HG02852 (cell line): ENCODE measurements at regions not wholly inside any gene's neighbourhood (a gene's known extent, or its start where the extent isn't known, plus 50 kb on each side); places are given as distances from the start of the nearest gene placed in this dataset.

Source experiments
- ATAC-seq: cut with Tn5 transposase; IDR thresholded peaks from one replicate; pipeline ENCODE4 v1.9.1; 2021; ENCODE audit warnings: mild to moderate bottlenecking, moderate library complexity; ENCODE audit not compliant: unreplicated experiment

GRCh38 chr22:49302530-49302929 lies 525.1 kb downstream of the BRD1 start:
- ATAC-seq, result no peak

- no peak for ATAC-seq
Measured at GRCh38 chr22:49302150-49302460, 525.6 kb downstream of the BRD1 start.

- ATAC-seq, result no peak
Measured at GRCh38 chr22:49301398-49302149, 526.1 kb downstream of the BRD1 start.

GRCh38 chr22:49300951-49301397 lies 526.7 kb downstream of the BRD1 start:
- no peak for ATAC-seq

DNA sequence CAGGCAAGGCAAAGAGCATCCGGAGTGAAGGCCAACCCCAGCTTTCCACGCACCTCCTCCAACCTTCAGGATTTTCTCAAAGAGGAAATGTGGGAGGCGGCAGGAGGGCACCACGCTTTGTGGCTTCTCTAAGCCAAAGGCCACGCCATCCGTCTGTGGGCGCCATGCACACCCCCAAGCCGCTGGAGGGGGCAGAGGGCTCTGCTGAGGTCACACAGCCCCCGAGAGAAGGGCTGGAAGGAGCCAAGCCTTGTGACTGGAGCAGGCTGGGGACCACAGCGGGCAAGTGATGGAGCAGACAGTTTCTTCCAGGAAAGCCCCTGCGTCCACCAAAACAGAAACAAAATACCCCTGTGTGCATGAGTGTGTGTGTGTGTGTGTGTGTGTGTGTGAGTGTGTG lies 527.4 kb downstream of the BRD1 start:
- ATAC-seq, result no peak

DNA sequence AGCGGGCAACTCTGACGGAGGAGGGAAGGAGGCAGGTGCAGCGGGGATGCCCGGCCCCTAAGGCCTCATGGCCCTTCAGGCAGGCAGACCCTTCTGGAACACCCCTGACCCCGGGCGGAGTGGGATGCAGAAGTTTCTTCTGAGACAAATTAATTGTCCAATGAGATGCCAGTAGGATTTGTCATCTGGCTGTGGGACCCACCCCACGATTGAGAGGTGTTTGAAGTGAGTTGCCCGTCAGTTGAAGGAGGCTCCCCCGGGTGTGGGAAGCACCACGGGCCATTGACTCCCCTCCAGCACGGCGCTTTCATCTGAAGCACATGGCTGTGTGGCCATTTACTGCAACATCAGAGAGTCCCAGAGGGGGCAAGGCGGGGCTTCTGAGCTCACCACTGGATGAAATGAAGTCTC lies 527.8 kb downstream of the BRD1 start:
- ATAC-seq, result no peak

DNA sequence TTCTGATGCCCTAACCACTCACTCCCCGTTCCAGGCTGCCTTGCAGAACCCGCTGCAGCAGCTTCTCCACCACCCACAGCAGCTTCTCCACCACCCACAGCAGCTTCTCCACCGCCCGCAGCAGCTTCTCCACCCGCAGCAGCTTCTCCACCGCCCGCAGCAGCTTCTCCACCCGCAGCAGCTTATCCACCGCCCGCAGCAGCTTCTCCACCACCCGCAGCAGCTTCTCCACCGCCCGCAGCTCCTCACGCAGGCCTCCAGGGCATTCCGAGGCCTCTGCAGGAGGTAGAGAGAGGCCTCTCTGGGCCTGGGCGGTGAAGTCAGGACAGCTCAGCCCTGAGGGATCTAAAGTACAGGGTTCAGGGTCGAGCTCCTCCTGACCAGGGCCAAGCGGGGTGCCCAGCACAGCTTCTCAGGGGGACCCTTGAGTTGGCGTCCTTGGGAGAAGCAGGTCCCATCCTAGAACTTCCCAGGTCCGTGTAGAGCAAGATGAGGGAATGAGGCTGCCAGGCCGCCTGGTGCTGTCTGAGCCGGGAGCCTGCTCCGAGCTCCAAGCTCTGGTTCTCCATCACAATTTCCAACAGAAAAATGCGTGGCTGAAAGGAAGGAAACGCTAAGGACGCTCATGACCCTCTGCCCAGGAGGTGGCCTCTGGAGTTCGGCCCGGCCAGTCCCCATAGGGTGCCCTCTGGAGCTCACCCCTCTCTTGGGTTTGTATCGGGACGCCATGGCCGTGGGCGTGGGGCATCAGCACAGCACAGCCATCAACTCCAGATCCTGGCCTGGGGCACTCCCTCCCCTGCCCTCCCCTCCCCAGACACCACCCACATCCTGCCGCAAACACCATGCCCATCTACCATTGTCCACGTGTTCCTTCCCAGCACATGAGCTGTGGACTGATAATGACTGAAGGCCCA lies 528.6 kb downstream of the BRD1 start:
- ATAC-seq, result no peak

- ATAC-seq, result no peak
Measured at GRCh38 chr22:49297871-49298721, 529.6 kb downstream of the BRD1 start.

GRCh38 chr22:49297286-49297870 lies 530.3 kb downstream of the BRD1 start:
- ATAC-seq, result no peak

DNA sequence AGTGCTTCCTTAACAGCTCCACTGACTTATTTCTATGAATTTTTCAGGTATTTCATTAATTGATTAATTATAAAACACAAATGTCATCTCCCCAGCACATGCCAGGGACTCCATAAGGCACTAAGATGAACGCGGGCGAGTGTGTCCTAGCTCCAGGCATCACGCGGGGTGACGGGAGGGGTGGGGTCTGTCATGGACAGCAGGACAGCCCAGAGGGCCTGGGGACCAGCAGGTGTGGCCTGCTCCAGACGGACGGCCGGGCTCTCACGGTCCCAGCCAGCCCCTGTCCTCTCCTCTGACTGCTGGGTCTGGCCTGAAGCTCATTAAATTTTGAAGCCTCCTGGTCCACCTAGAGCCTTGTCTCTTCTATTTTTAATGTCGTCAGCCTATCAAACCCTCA lies 531.1 kb downstream of the BRD1 start:
- no peak for ATAC-seq

- ATAC-seq, result no peak
Measured at GRCh38 chr22:49295851-49296560, 531.7 kb downstream of the BRD1 start.

DNA sequence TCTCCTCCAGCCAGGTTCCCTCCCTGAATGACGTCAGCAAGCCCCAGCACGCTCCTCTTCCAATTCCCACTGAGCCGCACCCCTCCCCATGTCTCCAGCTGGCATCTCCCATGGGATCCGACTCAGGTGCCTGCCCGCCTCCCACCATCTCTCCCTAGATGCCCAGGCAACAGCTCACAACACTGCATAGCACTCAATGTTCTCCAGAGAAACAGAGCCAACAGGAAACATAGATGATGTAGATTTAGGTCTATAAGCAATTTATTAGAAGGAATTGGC lies 532.3 kb downstream of the BRD1 start:
- no peak for ATAC-seq

GRCh38 chr22:49294656-49295464 lies 532.8 kb downstream of the BRD1 start:
- ATAC-seq, result no peak

GRCh38 chr22:49292909-49293308 lies 534.8 kb downstream of the BRD1 start:
- no peak for ATAC-seq

- ATAC-seq, result no peak
Measured at GRCh38 chr22:49291781-49292180, 535.9 kb downstream of the BRD1 start.

- ATAC-seq, result no peak
Measured at GRCh38 chr22:49291169-49291568, 536.5 kb downstream of the BRD1 start.

DNA sequence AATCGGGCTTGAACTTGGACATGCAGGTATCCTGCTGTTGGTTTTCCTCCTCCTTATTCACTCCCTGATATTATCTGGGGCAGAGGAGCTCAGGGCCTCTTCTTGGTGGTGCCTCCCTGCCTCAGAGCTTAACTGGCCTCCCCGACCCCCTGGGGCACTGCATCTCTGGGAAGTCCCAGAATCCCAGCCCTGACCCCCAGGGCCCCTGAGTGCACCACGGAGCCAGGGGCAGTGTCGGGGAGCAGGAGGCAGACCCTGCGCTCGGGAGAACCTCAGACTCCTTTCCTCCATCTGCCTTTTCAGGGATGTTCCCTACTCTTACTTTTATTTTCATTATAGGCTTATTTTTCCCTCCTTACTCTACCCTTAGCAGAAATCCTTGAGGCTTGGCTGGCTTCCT lies 537.0 kb downstream of the BRD1 start:
- ATAC-seq, result no peak

DNA sequence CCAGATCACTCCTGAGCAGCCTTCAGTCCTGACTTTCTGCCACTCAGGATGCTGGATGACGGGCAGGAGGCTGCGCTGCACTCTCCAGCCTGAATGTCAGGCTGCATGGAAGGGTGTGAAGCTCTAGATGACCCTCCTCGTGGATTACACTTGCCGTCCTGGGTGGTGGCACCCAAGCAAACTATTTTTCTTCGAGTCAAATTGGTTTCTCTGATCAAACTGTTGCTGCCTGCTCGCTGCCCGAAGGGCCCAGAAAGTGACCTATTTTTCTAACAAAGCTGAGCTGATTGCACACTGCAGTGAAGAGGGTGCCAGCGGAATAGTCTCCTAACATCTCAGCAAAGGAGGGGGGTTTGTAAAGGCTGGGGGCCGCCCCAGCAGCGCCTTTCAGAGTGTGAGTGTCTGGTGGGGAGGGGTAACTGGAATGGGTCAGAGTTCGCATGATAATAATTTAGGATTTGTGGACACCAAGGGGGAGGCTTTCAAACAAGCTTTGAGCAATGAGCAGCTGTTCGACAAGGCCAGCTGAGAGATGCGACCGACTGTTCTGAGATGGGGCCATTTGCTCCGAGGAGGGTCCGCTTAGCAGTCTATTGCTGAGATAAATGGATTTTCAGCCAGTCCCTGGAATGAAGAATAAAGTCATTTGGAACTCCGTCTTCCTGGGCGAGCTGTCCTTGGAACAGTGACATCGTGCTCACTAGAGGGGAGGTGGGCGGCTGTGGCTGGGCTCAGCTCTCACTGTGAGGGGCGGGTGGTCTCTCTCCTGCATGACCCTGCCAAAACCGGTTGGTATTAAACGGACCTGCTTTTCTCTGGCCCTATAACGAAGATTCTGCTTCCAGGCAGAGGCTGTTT lies 537.6 kb downstream of the BRD1 start:
- ATAC-seq, result no peak
